H1 (cell line): ENCODE measurements at regions not wholly inside any gene's neighbourhood (a gene's known extent, or its start where the extent isn't known, plus 50 kb on each side); places are given as distances from the start of the nearest gene placed in this dataset.

Experiments
- CTCF ChIA-PET: fragments of 300-600 bp; sonication (Branson Sonifier 250); formaldehyde crosslinking; loops from one replicate; lab custom pipeline; 2021; ENCODE audit not compliant: partially characterized antibody; lab: Charles Lee
- POLR2A ChIA-PET: fragments of 300-600 bp; sonication (Branson Sonifier 250); formaldehyde crosslinking; loops from one replicate; lab custom pipeline; 2021; ENCODE audit warnings: inconsistent platforms; ENCODE audit not compliant: partially characterized antibody; lab: Charles Lee
- DNase-seq, 2 experiments: peaks; one replicate each; pipeline versions ENCODE4 v3.0.0 to v3.0.0-alpha.2; 2010 to 2022; ENCODE audit warnings: low spot score in 2 of 2, low read depth in 1 of 2, mixed read lengths in 1 of 2
- FAIRE-seq: peaks from 2 replicates; lab custom pipeline; 2011; peaks lifted over from hg19 to GRCh38; lab: Jason Lieb, UNC
- H2AFZ ChIP-seq: 2 replicates; pipeline ENCODE4 v1.8.1; 2012; ENCODE audit warnings: low read length, inconsistent platforms
- H2AK5ac ChIP-seq: 2 replicates; pipeline ENCODE4 v1.6.1; 2013; ENCODE audit warnings: low read depth, low read length
- H2BK120ac ChIP-seq: replicated peaks from 2 replicates; pipeline ENCODE3; 2013; ENCODE audit warnings: low read depth, low read length, inconsistent platforms
- H2BK12ac ChIP-seq: 2 replicates; pipeline ENCODE4 v1.6.1; 2013; ENCODE audit warnings: low read depth, low read length
- H2BK15ac ChIP-seq: 2 replicates; pipeline ENCODE4 v1.6.1; 2013; ENCODE audit warnings: low read length
- H2BK20ac ChIP-seq: 2 replicates; pipeline ENCODE4 v1.6.1; 2013; ENCODE audit warnings: low read length
- H2BK5ac ChIP-seq: 2 replicates; pipeline ENCODE4 v1.6.1; 2013; ENCODE audit warnings: low read depth, low read length
- H3K14ac ChIP-seq: 2 replicates; pipeline ENCODE4 v1.6.1; 2013; ENCODE audit warnings: inconsistent platforms; ENCODE audit not compliant: insufficient read length
- H3K18ac ChIP-seq: 2 replicates; pipeline ENCODE4 v1.6.1; 2013; ENCODE audit warnings: low read length; ENCODE audit errors: extremely low read depth
- H3K23ac ChIP-seq: 2 replicates; pipeline ENCODE4 v1.6.1; 2013; ENCODE audit warnings: inconsistent platforms; ENCODE audit not compliant: insufficient read length
- H3K23me2 ChIP-seq: 2 replicates; pipeline ENCODE4 v1.6.1; 2013; ENCODE audit warnings: low read depth, low read length
- H3K27ac ChIP-seq: 2 replicates; pipeline ENCODE4 v1.6.1; 2011; ENCODE audit warnings: low read depth, low read length, inconsistent platforms
- H3K27me3 ChIP-seq, 4 experiments: replicated peaks in 1 of 4; 1 replicate in 1 of 4; 2 replicates in 3 of 4; pipeline versions ENCODE4 v1.6.1 to v1.8.1; 2011 to 2013; ENCODE audit warnings: low read length in 3 of 4, mild to moderate bottlenecking in 3 of 4, inconsistent platforms in 2 of 4, mixed read lengths in 2 of 4, moderate library complexity in 1 of 4; ENCODE audit not compliant: control insufficient read depth in 3 of 4, insufficient read depth in 3 of 4; ENCODE audit errors: extremely low read depth in 1 of 4
- H3K36me3 ChIP-seq, 4 experiments: 2 replicates each; pipeline versions ENCODE4 v1.6.1 to v1.8.1; 2011 to 2013; ENCODE audit warnings: mild to moderate bottlenecking in 4 of 4, low read length in 3 of 4, moderate library complexity in 2 of 4, control low read depth in 1 of 4, inconsistent platforms in 1 of 4; ENCODE audit not compliant: insufficient read depth in 4 of 4, control insufficient read depth in 2 of 4
- H3K4ac ChIP-seq: replicated peaks from 2 replicates; pipeline ENCODE3; 2013; ENCODE audit warnings: low read length, low read depth, mixed read lengths, inconsistent platforms; ENCODE audit not compliant: insufficient read length
- H3K4me1 ChIP-seq, 4 experiments: replicated peaks in 1 of 4; 1 replicate in 1 of 4; 2 replicates in 3 of 4; pipeline versions ENCODE4 v1.6.1 to v1.8.1; 2011 to 2013; ENCODE audit warnings: low read length in 3 of 4, inconsistent platforms in 2 of 4, mixed read lengths in 1 of 4; ENCODE audit not compliant: insufficient read depth in 4 of 4, control insufficient read depth in 3 of 4
- H3K4me2 ChIP-seq, 2 experiments: 2 replicates each; pipeline versions ENCODE4 v1.6.1 to v1.8.1; 2011 to 2013; ENCODE audit warnings: low read depth in 2 of 2, low read length in 2 of 2, control low read depth in 1 of 2, inconsistent platforms in 1 of 2, mild to moderate bottlenecking in 1 of 2; ENCODE audit not compliant: insufficient read depth in 1 of 2
- H3K4me3 ChIP-seq, 4 experiments: fragments of 200-600, 300-600 bp in 1 of 4; sonication (generic), shearing (Covaris generic), sonication (Bioruptor Twin) in 1 of 4; 2 replicates each; pipeline versions ENCODE4 v1.5.1 to v1.8.1; 2011 to 2016; ENCODE audit warnings: low read length in 4 of 4, low read depth in 3 of 4, control low read depth in 2 of 4, inconsistent platforms in 2 of 4, mild to moderate bottlenecking in 2 of 4, mixed read lengths in 1 of 4, moderate library complexity in 1 of 4; ENCODE audit not compliant: insufficient read depth in 2 of 4; ENCODE audit errors: extremely low read depth in 1 of 4
- H3K56ac ChIP-seq: replicated peaks from 2 replicates; pipeline ENCODE3; 2013; ENCODE audit warnings: low read depth, mild to moderate bottlenecking, mixed read lengths, low read length, inconsistent platforms; ENCODE audit not compliant: insufficient read length
- H3K79me1 ChIP-seq: 2 replicates; pipeline ENCODE4 v1.6.1; 2013; ENCODE audit warnings: low read depth, low read length, control low read depth
- H3K79me2 ChIP-seq, 2 experiments: 2 replicates each; pipeline versions ENCODE4 v1.6.1 to v1.8.1; 2012 to 2013; ENCODE audit warnings: low read length in 2 of 2, mild to moderate bottlenecking in 2 of 2, inconsistent platforms in 1 of 2; ENCODE audit not compliant: insufficient read depth in 2 of 2, control insufficient read depth in 1 of 2
- H3K9ac ChIP-seq, 4 experiments: replicated peaks in 1 of 4; 1 replicate in 1 of 4; 2 replicates in 3 of 4; pipeline versions ENCODE4 v1.6.1 to v1.8.1; 2011 to 2013; ENCODE audit warnings: low read depth in 3 of 4, low read length in 3 of 4, control low read depth in 2 of 4, mild to moderate bottlenecking in 2 of 4, moderate library complexity in 2 of 4, inconsistent platforms in 1 of 4; ENCODE audit errors: extremely low read depth in 1 of 4
- H3K9me3 ChIP-seq, 2 experiments: 2 replicates each; pipeline versions ENCODE4 v1.6.1 to v1.8.1; 2012 to 2013; ENCODE audit warnings: mild to moderate bottlenecking in 2 of 2, moderate library complexity in 2 of 2, control low read depth in 1 of 2, inconsistent platforms in 1 of 2, low read depth in 1 of 2, low read length in 1 of 2, mixed read lengths in 1 of 2; ENCODE audit not compliant: insufficient read depth in 2 of 2
- H4K20me1 ChIP-seq, 2 experiments: replicated peaks in 1 of 2; 2 replicates each; pipeline versions ENCODE3 to v1.8.1; 2011 to 2013; ENCODE audit warnings: inconsistent platforms in 2 of 2, low read length in 2 of 2, mild to moderate bottlenecking in 1 of 2; ENCODE audit not compliant: insufficient read depth in 2 of 2, control insufficient read depth in 1 of 2
- H4K5ac ChIP-seq: 2 replicates; pipeline ENCODE4 v1.6.1; 2013; ENCODE audit warnings: low read length, low read depth, mixed read lengths, inconsistent platforms; ENCODE audit not compliant: insufficient read length
- H4K8ac ChIP-seq: 2 replicates; pipeline ENCODE4 v1.8.0; 2013; ENCODE audit warnings: mild to moderate bottlenecking, moderate library complexity, low read length, inconsistent platforms; ENCODE audit not compliant: insufficient read depth; ENCODE audit errors: extremely low read depth
- H4K91ac ChIP-seq: replicated peaks from 2 replicates; pipeline ENCODE3; 2013; ENCODE audit warnings: low read length, mixed read lengths, inconsistent platforms; ENCODE audit not compliant: insufficient read length
- E2F6 ChIP-seq: IDR thresholded peaks from 2 replicates; pipeline ENCODE4 v1.6.1; 2012; ENCODE audit warnings: inconsistent platforms
- KDM1A ChIP-seq: fragments of 200-600, 300-600 bp; sonication (generic); IDR thresholded peaks from 2 replicates; pipeline ENCODE4 v1.7.1; 2016; ENCODE audit warnings: mild to moderate bottlenecking, low read length, borderline replicate concordance
- MAX ChIP-seq: IDR thresholded peaks from 2 replicates; pipeline ENCODE4 v1.6.1; 2012; ENCODE audit warnings: inconsistent platforms
- WGBS, 2 experiments: shearing (Covaris generic) in 1 of 2; methylation state at CpG; one replicate each; pipeline versions ENCODE4 v1.1.6 to v1.1.7; 2013 to 2015; ENCODE audit warnings: low lambda C conversion rate in 2 of 2, mixed read lengths in 2 of 2, inconsistent platforms in 1 of 2, low coverage in 1 of 2, missing lambda C conversion rate in 1 of 2; ENCODE audit not compliant: insufficient replicate concordance in 2 of 2, insufficient coverage in 1 of 2, insufficient read length in 1 of 2; ENCODE audit errors: extremely low coverage in 1 of 2, missing lambda C conversion rate in 1 of 2; 5-methylcytosine and 5-hydroxymethylcytosine counted together

- H2BK120ac ChIP-seq: no peak overlapping the region
Measured at GRCh38 chr6:21423106-21423854, 170.3 kb upstream of the SOX4 start.

More at GRCh38 chr6:21423106-21423854, 170.3 kb upstream of the SOX4 start:
- Histone ChIP-seq H3K14ac (no peak overlapping the region), H4K8ac (peak overlapping the region; percentile 42; the same call in 1 of the 2 replicates), H3K79me1 (no peaks in the 10 kb centered on the region), H4K5ac (no peak overlapping the region), H3K18ac (no peak overlapping the region), H2BK12ac (no peak overlapping the region), H3K9ac (no peak overlapping the region), H3K23me2 (no peaks in the 10 kb centered on the region), H3K79me2 (no peaks in the 10 kb centered on the region), H2BK15ac (no peak overlapping the region), H4K91ac (no peak overlapping the region), H3K27ac (no peak overlapping the region), H3K23ac (no peak overlapping the region), H2BK20ac (no peak overlapping the region), H3K27me3 (no peaks in the 10 kb centered on the region), H3K9me3 (peaks cover 8 to 10% of the 10 kb centered on the region in 2 experiments; a peak in 3 of 4 replicates), H2BK5ac (no peak overlapping the region), H3K4me3 (no peak overlapping the region), H2AFZ (peak overlapping the region; percentile 41; the same call in 1 of the 2 replicates), H3K56ac (no peak overlapping the region), H3K4ac (no peak overlapping the region), H3K36me3 (no peaks in the 10 kb centered on the region), H3K4me1 (peaks cover 0 to 4% (median 0%) of the 10 kb centered on the region in 4 experiments; a peak in 1 of 7 replicates), H3K4me2 (no peak overlapping the region), H2AK5ac (no peak overlapping the region), H4K20me1 (no peaks in the 10 kb centered on the region)
- DNase-seq: no peak
- no peak for FAIRE-seq
- TF ChIP-seq MAX (0 out of 2 replicates have a peak, but pooled peaks have one; percentile 25), KDM1A (no peak), E2F6 (peak; percentile 36; the same call in 1 of the 2 replicates)
- ChIA-PET CTCF (no interaction called here), POLR2A (interaction anchor here (0.7 kb wide), 1 partner anchor 91 kb away, joined by 3 read pairs; no protein-coding TSS in a partner anchor)
- WGBS, 2 experiments: 87% methylated on average over 12 of the region's 21 CpGs; no CpG with 5 or more reads in 1 of the 2 experiments
